ENCODE measurements at regions not wholly inside any gene's neighbourhood (a gene's known extent, or its start where the extent isn't known, plus 50 kb on each side); places are given as distances from the start of the nearest gene placed in this dataset.

GRCh38 chr10:58968389-58968755 is 208.1 kb upstream of the PHYHIPL start:
- no peak for DNase-seq (ENCODE audit: low read depth in 4 of 4, low spot score in 3 of 4)

DNA sequence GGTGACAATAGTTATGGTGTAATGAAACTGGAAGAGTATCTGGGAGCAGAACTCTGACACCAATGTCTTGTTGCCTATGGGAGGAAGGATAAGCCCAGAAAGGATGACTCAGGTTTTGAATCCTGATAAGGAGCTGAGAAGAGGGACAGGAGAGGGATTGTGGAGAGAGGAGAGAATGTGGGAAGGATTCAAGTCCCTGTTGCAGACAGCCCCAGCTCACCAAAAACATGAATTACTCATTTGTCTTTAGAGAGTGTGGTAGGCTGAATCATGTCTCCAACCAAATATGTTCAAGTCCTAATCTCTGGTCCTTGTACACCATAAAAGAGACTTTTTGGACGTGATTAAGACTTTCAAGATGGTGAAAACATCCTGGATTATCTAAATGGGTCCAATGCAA is 206.9 kb upstream of the PHYHIPL start:
- DNase-seq (ENCODE audit: low read depth in 4 of 4, low spot score in 3 of 4) = no peak

GRCh38 chr10:58970160-58970915 is 206.1 kb upstream of the PHYHIPL start:
- DNase-seq (ENCODE audit: low read depth in 4 of 4, low spot score in 3 of 4) = no peak

- no peak for DNase-seq (ENCODE audit: low read depth in 4 of 4, low spot score in 3 of 4)
Observed at GRCh38 chr10:58971211-58971610, 205.2 kb upstream of the PHYHIPL start.

DNA sequence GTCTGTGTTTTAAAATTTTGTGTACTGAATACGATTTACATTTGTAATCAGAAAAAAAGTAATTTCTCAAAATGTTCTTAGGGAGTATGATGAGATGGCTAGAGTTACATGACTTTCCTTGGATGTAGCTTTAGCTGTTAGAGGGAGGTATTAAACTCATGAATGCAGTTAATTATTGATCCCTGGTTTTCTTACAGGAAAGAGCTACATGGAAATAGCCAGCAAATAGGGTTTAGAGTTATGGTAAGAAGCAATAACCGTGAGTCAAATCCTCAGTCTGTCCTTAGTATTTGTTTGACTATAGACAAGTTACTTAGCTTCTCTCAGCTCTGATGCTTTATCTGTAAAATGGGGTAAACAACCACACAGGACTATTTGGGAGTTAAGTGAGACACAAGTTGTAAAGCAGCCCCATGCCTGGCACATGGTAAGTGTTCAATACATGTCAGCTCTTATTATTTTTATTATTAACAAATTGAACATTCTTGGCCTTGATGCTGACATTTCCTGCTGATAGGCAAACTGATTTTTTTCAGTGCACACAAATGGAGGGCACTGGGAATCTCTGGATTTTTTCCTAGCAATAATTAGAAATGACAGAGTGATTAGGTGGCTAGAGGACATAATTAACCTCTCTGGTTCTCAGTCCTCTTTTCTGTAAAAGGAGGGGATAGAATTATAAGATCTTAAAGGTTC is 204.5 kb upstream of the PHYHIPL start:
- DNase-seq (ENCODE audit: low read depth in 4 of 4, low spot score in 3 of 4) = no peak

DNA sequence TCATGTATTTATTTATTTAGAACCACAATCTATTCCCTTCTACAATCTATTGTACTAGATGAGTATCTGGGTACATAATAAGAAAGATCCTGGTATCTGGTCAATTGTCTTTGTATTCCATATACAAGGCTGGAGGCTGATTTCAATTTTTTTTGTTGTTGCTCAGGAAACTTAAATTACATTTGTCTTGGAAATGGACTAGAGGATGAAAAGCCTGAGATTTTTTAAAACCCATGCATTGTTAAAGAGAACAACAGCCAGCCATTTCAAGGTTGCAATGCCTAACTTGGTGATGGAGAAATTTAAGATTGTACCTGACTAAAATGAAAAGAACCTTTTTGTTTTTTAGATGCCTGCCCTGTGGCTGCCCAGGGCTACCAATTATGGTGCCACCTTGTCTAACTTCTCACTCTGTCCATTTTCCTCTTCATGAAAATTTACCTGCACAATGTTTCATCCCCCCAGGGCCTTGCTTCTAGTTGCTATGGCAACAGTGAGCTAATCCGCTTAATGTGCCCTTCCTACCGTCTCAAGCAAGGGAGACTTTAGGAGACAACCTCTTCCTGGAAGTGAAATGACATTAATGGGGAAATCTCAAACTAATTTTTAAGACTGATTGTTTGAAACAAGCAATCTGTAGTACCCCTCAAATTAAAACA is 203.7 kb upstream of the PHYHIPL start:
- DNase-seq (ENCODE audit: low read depth in 4 of 4, low spot score in 3 of 4) = no peak

- no peak for DNase-seq (ENCODE audit: low read depth in 4 of 4, low spot score in 3 of 4)
Observed at GRCh38 chr10:58973235-58973595, 203.2 kb upstream of the PHYHIPL start.

GRCh38 chr10:58976254-58976653 is 200.2 kb upstream of the PHYHIPL start:
- no peak for DNase-seq (ENCODE audit: low read depth in 4 of 4, low spot score in 3 of 4)

DNA sequence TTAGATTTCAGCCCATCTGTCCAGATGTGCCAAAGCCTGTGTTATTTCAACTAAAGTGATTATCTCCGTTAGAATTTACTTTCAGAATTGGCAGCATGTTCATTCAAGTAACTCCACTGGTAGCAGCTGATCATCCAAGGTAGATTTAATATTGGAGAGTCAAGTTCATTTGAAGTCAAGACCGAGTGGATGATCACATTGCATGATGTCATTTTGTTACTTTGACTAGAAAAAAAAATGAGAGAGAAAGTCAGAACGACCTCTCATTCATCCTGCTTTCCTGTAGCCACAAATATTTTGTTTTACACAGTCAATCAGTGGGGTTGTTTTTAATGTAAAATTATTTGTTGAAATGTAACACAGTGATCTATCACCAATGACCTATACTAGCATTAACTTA is 196.7 kb upstream of the PHYHIPL start:
- DNase-seq (ENCODE audit: low read depth in 4 of 4, low spot score in 3 of 4) = no peak

DNA sequence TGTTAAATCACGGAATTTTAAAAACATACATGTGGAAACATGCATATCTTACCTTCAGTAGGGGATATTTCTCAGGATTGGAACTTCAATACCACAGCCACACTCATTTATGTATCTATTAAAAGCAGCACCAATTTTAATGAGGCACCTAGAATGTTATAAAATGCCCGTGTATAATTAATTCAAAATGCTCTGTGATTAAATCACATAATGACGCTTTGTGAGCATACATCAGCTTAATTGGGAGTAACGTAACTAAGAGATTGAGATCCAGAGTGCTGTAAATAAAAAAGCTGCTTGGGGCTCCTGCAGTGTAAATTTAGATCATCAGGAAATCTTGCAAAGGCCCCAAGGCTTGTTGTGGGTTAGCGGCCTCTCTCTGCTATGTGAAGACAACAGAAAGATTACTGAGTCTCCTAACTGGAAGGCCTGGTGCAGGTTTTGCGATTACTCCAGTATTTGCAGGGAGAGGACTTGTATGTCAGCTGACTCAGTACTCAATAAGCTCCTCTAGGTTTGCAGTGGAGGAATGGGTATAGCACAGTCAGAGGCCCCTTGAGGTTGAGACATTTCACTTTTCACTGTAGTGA is 195.5 kb upstream of the PHYHIPL start:
- DNase-seq (ENCODE audit: low read depth in 4 of 4, low spot score in 3 of 4) = no peak

DNA sequence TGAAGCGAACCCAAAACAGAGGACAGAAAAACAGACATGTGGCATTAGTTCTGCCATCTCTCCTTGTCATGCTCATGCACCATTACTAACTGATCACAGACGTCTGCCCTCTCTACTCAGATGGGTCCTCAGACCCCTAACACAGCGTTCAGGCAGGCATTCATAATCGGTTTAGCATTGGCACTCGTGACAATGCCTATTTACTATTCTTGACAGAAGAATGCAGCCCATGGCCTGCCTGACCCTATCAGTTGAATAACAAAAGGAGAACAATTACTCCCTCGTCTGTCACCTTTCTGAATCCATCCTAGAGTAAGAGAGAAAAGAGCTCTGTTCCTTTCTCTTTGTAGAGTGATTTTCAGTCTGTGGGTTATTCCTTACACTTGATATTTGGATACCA is 194.6 kb upstream of the PHYHIPL start:
- DNase-seq (ENCODE audit: low read depth in 4 of 4, low spot score in 3 of 4) = no peak

- no peak for DNase-seq (ENCODE audit: low read depth in 4 of 4, low spot score in 3 of 4)
Observed at GRCh38 chr10:58982470-58983239, 193.8 kb upstream of the PHYHIPL start.

DNA sequence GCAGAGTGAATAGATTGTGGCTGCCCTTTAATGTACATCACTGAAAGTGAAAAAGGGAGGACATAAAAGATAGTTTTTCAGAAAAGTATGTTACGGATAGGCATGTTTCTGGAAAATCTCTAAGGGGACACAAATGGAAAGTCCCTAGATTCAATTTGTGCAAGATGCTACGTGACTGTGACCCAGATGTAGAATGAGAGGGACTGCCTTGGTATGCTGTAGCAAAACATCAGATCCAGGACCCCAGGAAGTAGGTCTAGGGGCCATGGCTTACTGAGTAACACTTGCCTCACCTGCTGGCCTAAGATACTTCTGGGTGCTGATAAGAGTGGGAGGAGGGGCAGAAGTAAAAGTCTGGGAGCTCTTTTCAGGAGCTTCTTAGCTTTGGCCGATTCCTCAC is 191.2 kb upstream of the PHYHIPL start:
- DNase-seq (ENCODE audit: low read depth in 4 of 4, low spot score in 3 of 4) = no peak

GRCh38 chr10:58989486-58990039 is 186.9 kb upstream of the PHYHIPL start:
- no peak for DNase-seq (ENCODE audit: low read depth in 4 of 4, low spot score in 3 of 4)

- no peak for DNase-seq (ENCODE audit: low read depth in 4 of 4, low spot score in 3 of 4)
Observed at GRCh38 chr10:58990693-58991092, 185.8 kb upstream of the PHYHIPL start.

GRCh38 chr10:58991856-58992255 is 184.6 kb upstream of the PHYHIPL start:
- DNase-seq (ENCODE audit: low read depth in 4 of 4, low spot score in 3 of 4) = no peak

DNA sequence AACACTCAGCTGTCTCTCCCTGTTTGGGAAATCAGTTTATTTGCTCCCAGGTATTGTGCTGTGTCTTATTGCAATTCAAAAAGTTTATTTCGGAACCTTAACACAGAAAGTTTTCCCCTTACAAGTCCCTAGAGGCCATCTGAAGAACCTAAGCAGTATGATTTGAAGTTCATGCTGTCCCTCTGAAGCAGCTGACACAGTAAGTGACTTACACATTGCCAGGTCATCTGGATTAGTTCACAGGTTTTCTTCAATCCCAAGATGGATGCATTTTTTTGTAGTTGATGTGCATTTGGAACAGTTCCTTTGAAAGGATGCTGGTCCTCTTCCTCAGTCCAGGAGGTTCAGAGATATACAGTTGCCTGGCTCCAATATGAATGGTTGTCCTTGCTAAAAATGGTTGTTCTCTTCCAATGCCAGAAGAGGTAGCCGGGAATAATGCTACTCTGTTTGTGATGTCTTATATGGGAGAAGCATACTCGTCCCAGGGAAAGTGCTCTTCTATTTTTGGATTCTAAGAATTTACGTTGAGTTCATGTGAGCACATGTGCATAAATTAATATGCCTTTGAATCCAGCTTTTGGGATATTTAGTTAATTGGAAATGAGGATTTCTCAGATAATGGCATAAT is 183.5 kb upstream of the PHYHIPL start:
- no peak for DNase-seq (ENCODE audit: low read depth in 4 of 4, low spot score in 3 of 4)

- DNase-seq (ENCODE audit: low read depth in 4 of 4, low spot score in 3 of 4) = no peak
Observed at GRCh38 chr10:58993480-58994221, 182.8 kb upstream of the PHYHIPL start.

Measured in left renal pelvis (tissue), 4 donors.